ENCODE measurements at regions not wholly inside any gene's neighbourhood (a gene's known extent, or its start where the extent isn't known, plus 50 kb on each side); places are given as distances from the start of the nearest gene placed in this dataset.
A peak's percentile ranks its signal among the peaks of the same experiment; 100 is the strongest.

DNA sequence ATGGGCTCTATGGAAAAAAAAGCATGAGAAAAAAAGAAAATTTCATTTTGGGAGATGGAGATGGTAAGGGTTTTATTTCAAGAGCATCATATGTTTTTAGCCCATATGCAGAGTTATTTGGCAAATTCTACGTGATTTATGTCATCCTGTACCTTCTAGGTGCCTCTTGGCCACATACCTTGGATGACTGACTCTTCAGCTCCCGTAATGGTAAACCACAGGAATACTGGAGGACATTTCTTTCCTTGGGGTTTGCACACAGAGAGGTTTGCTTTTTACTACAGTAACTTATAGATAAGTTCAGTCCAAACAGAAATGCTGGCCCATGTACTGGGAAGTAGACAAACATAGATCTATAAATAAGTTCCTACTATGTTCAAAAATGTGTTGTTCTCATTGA is 132.2 kb downstream of the SH3BGRL2 start:
- no peak for DNase-seq

DNA sequence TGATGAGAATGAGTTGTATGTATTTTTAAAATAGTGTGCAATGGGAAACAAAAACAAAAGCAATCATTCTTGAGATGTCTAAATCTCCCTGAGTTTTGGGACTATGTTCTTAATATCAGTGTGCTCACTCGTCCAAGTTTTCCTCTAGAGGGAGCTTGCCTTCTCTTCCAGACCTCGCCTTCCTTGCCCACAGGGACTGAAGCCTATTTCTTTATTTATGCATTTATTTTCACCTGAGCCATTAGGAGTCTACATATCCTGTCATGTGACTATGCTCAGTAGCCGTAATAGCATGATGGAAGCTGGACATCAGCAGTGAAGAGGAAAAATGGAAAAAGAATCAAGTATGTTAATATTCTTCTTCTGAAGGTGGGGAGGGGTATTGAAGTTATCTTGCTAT is 131.2 kb downstream of the SH3BGRL2 start:
- DNase-seq = peak; percentile 16

DNA sequence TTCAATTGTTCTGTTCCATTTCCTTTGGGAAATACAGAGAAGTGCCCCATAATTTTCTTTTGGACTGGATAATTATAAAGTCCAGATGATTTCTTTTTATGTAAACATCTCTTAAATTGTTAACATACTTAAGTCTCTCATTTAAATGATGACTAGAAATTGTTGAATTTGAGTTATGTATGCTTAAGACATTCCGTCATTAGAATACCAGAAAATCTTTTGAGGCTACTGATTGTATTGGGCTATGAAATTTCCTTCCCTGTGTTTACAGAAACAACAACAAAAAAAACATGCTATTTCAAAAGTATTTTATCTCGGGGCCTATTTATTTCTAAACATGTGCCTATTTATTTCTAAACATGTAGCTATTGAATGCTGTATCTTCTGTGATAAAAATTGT is 125.4 kb downstream of the SH3BGRL2 start:
- DNase-seq = no peak

- no peak for DNase-seq
These were observed 124.8 kb downstream of the SH3BGRL2 start for GRCh38 chr6:79755967-79756366.

Data from hematopoietic multipotent progenitor cell treated with erythropoietin and hydrocortisone succinate and interleukin-3 and kit ligand, for 6 days (in vitro differentiated cells).